ENCODE measurements at regions not wholly inside any gene's neighbourhood (a gene's known extent, or its start where the extent isn't known, plus 50 kb on each side); places are given as distances from the start of the nearest gene placed in this dataset.

- TF ChIP-seq, protein P1, sequence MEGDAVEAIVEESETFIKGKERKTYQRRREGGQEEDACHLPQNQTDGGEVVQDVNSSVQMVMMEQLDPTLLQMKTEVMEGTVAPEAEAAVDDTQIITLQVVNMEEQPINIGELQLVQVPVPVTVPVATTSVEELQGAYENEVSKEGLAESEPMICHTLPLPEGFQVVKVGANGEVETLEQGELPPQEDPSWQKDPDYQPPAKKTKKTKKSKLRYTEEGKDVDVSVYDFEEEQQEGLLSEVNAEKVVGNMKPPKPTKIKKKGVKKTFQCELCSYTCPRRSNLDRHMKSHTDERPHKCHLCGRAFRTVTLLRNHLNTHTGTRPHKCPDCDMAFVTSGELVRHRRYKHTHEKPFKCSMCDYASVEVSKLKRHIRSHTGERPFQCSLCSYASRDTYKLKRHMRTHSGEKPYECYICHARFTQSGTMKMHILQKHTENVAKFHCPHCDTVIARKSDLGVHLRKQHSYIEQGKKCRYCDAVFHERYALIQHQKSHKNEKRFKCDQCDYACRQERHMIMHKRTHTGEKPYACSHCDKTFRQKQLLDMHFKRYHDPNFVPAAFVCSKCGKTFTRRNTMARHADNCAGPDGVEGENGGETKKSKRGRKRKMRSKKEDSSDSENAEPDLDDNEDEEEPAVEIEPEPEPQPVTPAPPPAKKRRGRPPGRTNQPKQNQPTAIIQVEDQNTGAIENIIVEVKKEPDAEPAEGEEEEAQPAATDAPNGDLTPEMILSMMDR (IDR thresholded peaks at IDR 0.05 in 4 of 5, conservative IDR thresholded peaks at IDR 0.05 in 1 of 5), result no peak
- no peak for TF ChIP-seq POLR2A (IDR thresholded peaks at IDR 0.05)
Measured at GRCh38 chr4:120225527-120225926, 158.9 kb upstream of the MAD2L1 start.
